PC-9 (cell line): ENCODE measurements at regions not wholly inside any gene's neighbourhood (a gene's known extent, or its start where the extent isn't known, plus 50 kb on each side); places are given as distances from the start of the nearest gene placed in this dataset.

Experiments used
- BruUV-seq: library from RNA; stranded (reverse); fragments of 400-500 nt; replicated peaks from 2 replicates; lab custom pipeline; 2021; lab: Mats Ljungman, UMichigan
- CTCF ChIA-PET: fragments of 300-600 bp; sonication (Branson Sonifier 250); formaldehyde crosslinking; loops from one replicate; lab custom pipeline; 2022; ENCODE audit warnings: antibody characterized with exemption; lab: Charles Lee
- POLR2A ChIA-PET: fragments of 300-600 bp; sonication (Branson Sonifier 250); formaldehyde crosslinking; loops from one replicate; lab custom pipeline; 2022; ENCODE audit warnings: antibody characterized with exemption; ENCODE audit not compliant: unreplicated experiment; lab: Charles Lee
- DNase-seq, 2 experiments: peaks; one replicate each; pipeline versions ENCODE4 v3.0.0 to v3.0.0-alpha.2; 2015 to 2022; ENCODE audit warnings: mixed read lengths in 1 of 2
- H2AFZ ChIP-seq: fragments of 200-600 bp; sonication (generic); 2 replicates; pipeline ENCODE4 v1.8.1; 2017; ENCODE audit warnings: antibody characterized with exemption
- H3F3A ChIP-seq: fragments of 200-600 bp; sonication (generic); 2 replicates; pipeline ENCODE4 v1.8.1; 2017; ENCODE audit warnings: antibody characterized with exemption, mild to moderate bottlenecking, low read depth; ENCODE audit not compliant: insufficient read depth
- H3K27ac ChIP-seq: fragments of 200-600 bp; sonication (generic); 2 replicates; pipeline ENCODE4 v1.6.1; 2016; ENCODE audit warnings: mixed run types
- H3K27me3 ChIP-seq: fragments of 200-600 bp; sonication (generic); 2 replicates; pipeline ENCODE4 v1.6.1; 2016; ENCODE audit warnings: low read depth, mixed run types; ENCODE audit not compliant: insufficient read depth
- H3K36me3 ChIP-seq: fragments of 200-600 bp; sonication (generic); 2 replicates; pipeline ENCODE4 v1.6.1; 2016; ENCODE audit warnings: low read depth, mixed run types
- H3K4me1 ChIP-seq: fragments of 200-600 bp; sonication (generic); replicated peaks from 2 replicates; pipeline ENCODE4 v1.6.1; 2016; ENCODE audit warnings: mixed run types; ENCODE audit not compliant: insufficient read depth
- H3K4me2 ChIP-seq: fragments of 200-600 bp; sonication (generic); 2 replicates; pipeline ENCODE4 v1.6.1; 2017; ENCODE audit warnings: mixed run types
- H3K4me3 ChIP-seq: fragments of 200-600 bp; sonication (generic); 2 replicates; pipeline ENCODE4 v1.6.1; 2016; ENCODE audit warnings: mixed run types
- H3K79me2 ChIP-seq: fragments of 200-600 bp; sonication (generic); 2 replicates; pipeline ENCODE4 v1.6.1; 2017; ENCODE audit warnings: low read depth, mixed run types
- H3K9me2 ChIP-seq: fragments of 200-600 bp; sonication (generic); 2 replicates; pipeline ENCODE4 v1.8.1; 2017; ENCODE audit warnings: mild to moderate bottlenecking; ENCODE audit not compliant: insufficient read depth
- H3K9me3 ChIP-seq: fragments of 200-600 bp; sonication (generic); 2 replicates; pipeline ENCODE4 v1.8.1; 2016; ENCODE audit warnings: low read depth; ENCODE audit not compliant: insufficient read depth
- H4K20me1 ChIP-seq: fragments of 200-600 bp; sonication (generic); 2 replicates; pipeline ENCODE4 v1.8.1; 2017; ENCODE audit not compliant: insufficient read depth
- CTCF ChIP-seq: fragments of 200-600 bp; sonication (generic); conservative IDR thresholded peaks from 2 replicates; pipeline ENCODE4 v1.6.1; 2017; ENCODE audit warnings: mixed run types, antibody characterized with exemption, mild to moderate bottlenecking, moderate library complexity
- EZH2 ChIP-seq: fragments of 200-600 bp; sonication (generic); IDR thresholded peaks from 2 replicates; pipeline ENCODE4 v1.8.0; 2017; ENCODE audit warnings: antibody characterized with exemption, low read depth
- intact Hi-C: fragments of 100-400 bp; cut with micrococcal nuclease; formaldehyde crosslinking; loops from one replicate; pipeline ENCODE4 v1.10.0; 2022; ENCODE audit not compliant: unreplicated experiment

- POLR2A ChIA-PET = no interaction called here
- no peak overlapping the region for H2AFZ ChIP-seq
- H3F3A ChIP-seq = no peaks in the 10 kb centered on the region
- intact Hi-C loops = no loop called here
- H3K4me3 ChIP-seq = no peak overlapping the region
- H4K20me1 ChIP-seq = no peaks in the 10 kb centered on the region
- H3K36me3 ChIP-seq = no peaks in the 10 kb centered on the region
- no peak for TF ChIP-seq CTCF
- TF ChIP-seq EZH2 = no peak
- no peaks in the 10 kb centered on the region for H3K9me2 ChIP-seq
- no TSS peak for BruUV-seq
- peaks cover 75% of the 10 kb centered on the region for H3K27me3 ChIP-seq
- H3K9me3 ChIP-seq = no peaks in the 10 kb centered on the region
- DNase-seq = no peak
- no peaks in the 10 kb centered on the region for H3K79me2 ChIP-seq
- no peak overlapping the region for H3K4me2 ChIP-seq
- no peak overlapping the region for H3K27ac ChIP-seq
- H3K4me1 ChIP-seq = no peaks in the 10 kb centered on the region
- CTCF ChIA-PET = no interaction called here
Measured at GRCh38 chr11:11758603-11759196, 83.1 kb upstream of the USP47 start.

GRCh38 chr11:11757909-11758308 lies 83.9 kb upstream of the USP47 start:
- H3K79me2 ChIP-seq = no peaks in the 10 kb centered on the region
- no peak for DNase-seq
- H3K9me2 ChIP-seq = no peaks in the 10 kb centered on the region
- no TSS peak for BruUV-seq
- POLR2A ChIA-PET = no interaction called here
- no peaks in the 10 kb centered on the region for H3K9me3 ChIP-seq
- TF ChIP-seq CTCF = no peak
- TF ChIP-seq EZH2 = no peak
- no peak overlapping the region for H3K4me2 ChIP-seq
- no peaks in the 10 kb centered on the region for H4K20me1 ChIP-seq
- intact Hi-C loops = no loop called here
- H2AFZ ChIP-seq = no peak overlapping the region
- no peaks in the 10 kb centered on the region for H3F3A ChIP-seq
- CTCF ChIA-PET = no interaction called here
- H3K4me3 ChIP-seq = no peak overlapping the region
- H3K36me3 ChIP-seq = no peaks in the 10 kb centered on the region
- no peaks in the 10 kb centered on the region for H3K4me1 ChIP-seq
- H3K27ac ChIP-seq = no peak overlapping the region
- H3K27me3 ChIP-seq = peaks cover 71% of the 10 kb centered on the region

- no peak for DNase-seq
- BruUV-seq = no TSS peak
- Histone ChIP-seq H2AFZ (no peak overlapping the region), H3K79me2 (no peaks in the 10 kb centered on the region), H3K27me3 (peaks cover 70% of the 10 kb centered on the region), H3K36me3 (no peaks in the 10 kb centered on the region), H3K27ac (no peak overlapping the region), H3K9me2 (no peaks in the 10 kb centered on the region), H3K4me2 (no peak overlapping the region), H3K4me3 (no peak overlapping the region), H3K9me3 (no peaks in the 10 kb centered on the region), H4K20me1 (no peaks in the 10 kb centered on the region), H3F3A (no peaks in the 10 kb centered on the region), H3K4me1 (no peaks in the 10 kb centered on the region)
- intact Hi-C loops = no loop called here
- no peak for TF ChIP-seq CTCF
- no peak for TF ChIP-seq EZH2
- ChIA-PET POLR2A (interaction anchor here (0.6 kb wide), 1 partner anchor 42 kb away, joined by 4 read pairs; no protein-coding TSS in a partner anchor), CTCF (no interaction called here)
Measured at GRCh38 chr11:11756718-11757117, 85.1 kb upstream of the USP47 start.
